COLO829 (cell line): ENCODE measurements at regions not wholly inside any gene's neighbourhood (a gene's known extent, or its start where the extent isn't known, plus 50 kb on each side); places are given as distances from the start of the nearest gene placed in this dataset.
A peak's percentile ranks its signal among the peaks of the same experiment; 100 is the strongest.
"Not testable (repeated sequence)": the region's sequence is repeated elsewhere in the genome, so short reads cannot be mapped to it uniquely, and the experiment has no call there.

ENCODE experiments used
- DNase-seq: peaks from one replicate; pipeline ENCODE4 v3.0.0; 2012; ENCODE audit warnings: low spot score

- DNase-seq, result no peak
These were observed 408.3 kb downstream of the NUP35 start for GRCh38 chr2:183532514-183532913.

- no peak for DNase-seq
These were observed 408.8 kb downstream of the NUP35 start for GRCh38 chr2:183533021-183533420.

- no peak for DNase-seq
These were observed 412.0 kb downstream of the NUP35 start for GRCh38 chr2:183536290-183536689.

- no peak for DNase-seq
These were observed 412.5 kb downstream of the NUP35 start for GRCh38 chr2:183536714-183537113.

- peak; percentile 65 for DNase-seq
These were observed 417.5 kb downstream of the NUP35 start for GRCh38 chr2:183541766-183542165.

- no peak for DNase-seq
These were observed 418.4 kb downstream of the NUP35 start for GRCh38 chr2:183542606-183543005.

GRCh38 chr2:183543222-183543621, 419.0 kb downstream of the NUP35 start:
- DNase-seq, result no peak

- no peak for DNase-seq
These were observed 419.5 kb downstream of the NUP35 start for GRCh38 chr2:183543731-183544130.

- DNase-seq, result not testable (repeated sequence)
These were observed 422.5 kb downstream of the NUP35 start for GRCh38 chr2:183546560-183547350.

- DNase-seq, result no peak
These were observed 428.5 kb downstream of the NUP35 start for GRCh38 chr2:183552716-183553115.

- DNase-seq, result no peak
These were observed 440.5 kb downstream of the NUP35 start for GRCh38 chr2:183564726-183565125.

GRCh38 chr2:183575481-183575880, 451.2 kb downstream of the NUP35 start:
- no peak for DNase-seq

GRCh38 chr2:183579686-183580085, 455.4 kb downstream of the NUP35 start:
- peak; percentile 5 for DNase-seq

- no peak for DNase-seq
These were observed 468.0 kb downstream of the NUP35 start for GRCh38 chr2:183592271-183592670.

GRCh38 chr2:183594150-183594549, 469.9 kb downstream of the NUP35 start:
- DNase-seq, result no peak

- DNase-seq, result no peak
These were observed 473.6 kb downstream of the NUP35 start for GRCh38 chr2:183597841-183598240.

GRCh38 chr2:183604065-183604464, 479.8 kb downstream of the NUP35 start:
- DNase-seq, result no peak

GRCh38 chr2:183605440-183605839, 481.2 kb downstream of the NUP35 start:
- no peak for DNase-seq

- DNase-seq, result no peak
These were observed 481.9 kb downstream of the NUP35 start for GRCh38 chr2:183606022-183606717.

GRCh38 chr2:183606718-183607085, 482.5 kb downstream of the NUP35 start:
- no peak for DNase-seq

GRCh38 chr2:183607995-183608394, 483.8 kb downstream of the NUP35 start:
- no peak for DNase-seq

- DNase-seq, result no peak
These were observed 484.5 kb downstream of the NUP35 start for GRCh38 chr2:183608747-183609146.

GRCh38 chr2:183610724-183611123, 486.5 kb downstream of the NUP35 start:
- DNase-seq, result peak; percentile 30
